HepG2 (cell line): ENCODE measurements at regions not wholly inside any gene's neighbourhood (a gene's known extent, or its start where the extent isn't known, plus 50 kb on each side); places are given as distances from the start of the nearest gene placed in this dataset.

Experiments
- CAMTA2 ChIP-seq: sonication (generic); formaldehyde crosslinking; IDR thresholded peaks from 2 replicates; pipeline ENCODE4 v1.4.0; 2020; ENCODE audit warnings: mild to moderate bottlenecking, missing genetic modification reagents, borderline replicate concordance
- GZF1 ChIP-seq: sonication (generic); formaldehyde crosslinking; IDR thresholded peaks from 2 replicates; pipeline ENCODE4 v1.5.1; 2020; ENCODE audit warnings: mild to moderate bottlenecking, missing genetic modification reagents
- HMG20A ChIP-seq: IDR thresholded peaks from 2 replicates; pipeline ENCODE4 v1.6.1; 2016; ENCODE audit warnings: borderline replicate concordance
- MAF1 ChIP-seq: sonication (generic); formaldehyde crosslinking; IDR thresholded peaks from 2 replicates; pipeline ENCODE4 v1.5.0; 2020; ENCODE audit warnings: missing genetic modification reagents, borderline replicate concordance
- MTF1 ChIP-seq: sonication (generic); formaldehyde crosslinking; IDR thresholded peaks from 2 replicates; pipeline ENCODE4 v1.5.0; 2020; ENCODE audit warnings: missing genetic modification reagents
- NCOA2 ChIP-seq: sonication (generic); formaldehyde crosslinking; IDR thresholded peaks from 2 replicates; pipeline ENCODE4 v1.8.0; 2022; ENCODE audit warnings: inconsistent platforms
- NCOA5 ChIP-seq: sonication (generic); formaldehyde crosslinking; IDR thresholded peaks from 2 replicates; pipeline ENCODE4 v1.4.0; 2020; ENCODE audit warnings: missing genetic modification reagents
- PCBP1 ChIP-seq: fragments of 200-400 bp; formaldehyde crosslinking; IDR thresholded peaks from 2 replicates; pipeline ENCODE4 v1.6.1; 2017; ENCODE audit warnings: mild to moderate bottlenecking, low read depth, low read length, borderline replicate concordance
- POLR2G ChIP-seq: fragments of 200-400 bp; formaldehyde crosslinking; IDR thresholded peaks from 2 replicates; pipeline ENCODE4 v1.6.1; 2018; ENCODE audit warnings: mild to moderate bottlenecking, low read depth, low read length, moderate library complexity
- RFXAP ChIP-seq: sonication (generic); formaldehyde crosslinking; IDR thresholded peaks from 2 replicates; pipeline ENCODE4 v1.4.0; 2020; ENCODE audit warnings: missing genetic modification reagents, borderline replicate concordance
- TF ChIP-seq, protein P1 (sequence below): sonication (generic); formaldehyde crosslinking; IDR thresholded peaks from 2 replicates; pipeline ENCODE4 v1.5.0; 2020; ENCODE audit warnings: mild to moderate bottlenecking, missing genetic modification reagents
- TF ChIP-seq, protein P2 (sequence below): sonication (generic); formaldehyde crosslinking; conservative IDR thresholded peaks from 2 replicates; pipeline ENCODE4 v1.8.0; 2022; ENCODE audit warnings: mild to moderate bottlenecking, moderate library complexity, missing genetic modification reagents
- TF ChIP-seq, protein P3 (sequence below): sonication (generic); formaldehyde crosslinking; IDR thresholded peaks from 2 replicates; pipeline ENCODE4 v1.4.0; 2020; ENCODE audit warnings: missing genetic modification reagents
- TF ChIP-seq, protein P4 (sequence below): sonication (generic); formaldehyde crosslinking; IDR thresholded peaks from 2 replicates; pipeline ENCODE4 v1.5.1; 2020; ENCODE audit warnings: missing genetic modification reagents, mild to moderate bottlenecking, borderline replicate concordance
- TF ChIP-seq, protein P5 (sequence below): sonication (generic); formaldehyde crosslinking; IDR thresholded peaks from 2 replicates; pipeline ENCODE4 v1.8.1; 2023; ENCODE audit warnings: mild to moderate bottlenecking, inconsistent platforms, moderate library complexity, missing genetic modification reagents, borderline replicate concordance
- TF ChIP-seq, protein P6 (sequence below): sonication (generic); formaldehyde crosslinking; IDR thresholded peaks from 2 replicates; pipeline ENCODE4 v1.5.1; 2020; ENCODE audit warnings: mild to moderate bottlenecking, moderate library complexity, missing genetic modification reagents
- TF ChIP-seq, protein P7 (sequence below): sonication (generic); formaldehyde crosslinking; conservative IDR thresholded peaks from 2 replicates; pipeline ENCODE4 v1.8.0; 2022; ENCODE audit warnings: low read depth, missing genetic modification reagents

DNA sequence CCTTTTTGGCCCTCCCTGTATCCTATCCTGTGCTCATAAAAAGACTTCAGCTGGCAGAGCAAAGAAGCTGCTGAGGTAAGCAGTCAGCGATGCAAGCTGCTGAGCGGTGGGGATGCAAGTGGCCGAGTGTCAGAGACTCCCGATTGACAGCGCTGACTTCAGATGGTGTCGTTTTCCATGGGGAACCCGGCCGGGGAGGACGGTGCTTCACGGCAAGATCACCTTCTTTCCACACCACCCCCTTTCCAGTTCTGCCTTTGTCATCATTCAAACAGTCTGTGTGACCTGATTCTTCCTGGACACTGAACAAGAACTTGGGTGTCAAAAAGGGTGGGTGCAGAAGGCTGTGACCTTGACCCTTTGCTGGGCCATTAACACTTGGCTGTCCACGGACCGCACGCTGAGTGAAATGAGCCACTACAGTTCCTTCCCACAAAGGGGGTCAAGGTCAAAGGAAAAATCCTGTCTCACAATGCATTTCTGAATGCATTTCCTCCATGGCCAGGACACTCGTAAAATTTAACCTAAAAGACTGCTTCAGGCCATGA lies 52.9 kb upstream of the UNC93A start (continued):
- TF ChIP-seq, protein P1, sequence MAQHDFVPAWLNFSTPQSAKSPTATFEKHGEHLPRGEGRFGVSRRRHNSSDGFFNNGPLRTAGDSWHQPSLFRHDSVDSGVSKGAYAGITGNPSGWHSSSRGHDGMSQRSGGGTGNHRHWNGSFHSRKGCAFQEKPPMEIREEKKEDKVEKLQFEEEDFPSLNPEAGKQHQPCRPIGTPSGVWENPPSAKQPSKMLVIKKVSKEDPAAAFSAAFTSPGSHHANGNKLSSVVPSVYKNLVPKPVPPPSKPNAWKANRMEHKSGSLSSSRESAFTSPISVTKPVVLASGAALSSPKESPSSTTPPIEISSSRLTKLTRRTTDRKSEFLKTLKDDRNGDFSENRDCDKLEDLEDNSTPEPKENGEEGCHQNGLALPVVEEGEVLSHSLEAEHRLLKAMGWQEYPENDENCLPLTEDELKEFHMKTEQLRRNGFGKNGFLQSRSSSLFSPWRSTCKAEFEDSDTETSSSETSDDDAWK (CRISPR knock-in tag) = no peak
- TF ChIP-seq RFXAP (no peak), NCOA2 (CRISPR knock-in tag) (peak; percentile 70), POLR2G (peak; percentile 21), NCOA5 (no peak), MTF1 (CRISPR knock-in tag) (no peak), MAF1 (CRISPR knock-in tag) (no peak), PCBP1 (no peak), CAMTA2 (0 out of 2 replicates have a peak, but pooled peaks have one; percentile 17), GZF1 (CRISPR knock-in tag) (no peak), HMG20A (CRISPR knock-in tag) (no peak; the same call in 1 of the 2 replicates)
- TF ChIP-seq, protein P2, sequence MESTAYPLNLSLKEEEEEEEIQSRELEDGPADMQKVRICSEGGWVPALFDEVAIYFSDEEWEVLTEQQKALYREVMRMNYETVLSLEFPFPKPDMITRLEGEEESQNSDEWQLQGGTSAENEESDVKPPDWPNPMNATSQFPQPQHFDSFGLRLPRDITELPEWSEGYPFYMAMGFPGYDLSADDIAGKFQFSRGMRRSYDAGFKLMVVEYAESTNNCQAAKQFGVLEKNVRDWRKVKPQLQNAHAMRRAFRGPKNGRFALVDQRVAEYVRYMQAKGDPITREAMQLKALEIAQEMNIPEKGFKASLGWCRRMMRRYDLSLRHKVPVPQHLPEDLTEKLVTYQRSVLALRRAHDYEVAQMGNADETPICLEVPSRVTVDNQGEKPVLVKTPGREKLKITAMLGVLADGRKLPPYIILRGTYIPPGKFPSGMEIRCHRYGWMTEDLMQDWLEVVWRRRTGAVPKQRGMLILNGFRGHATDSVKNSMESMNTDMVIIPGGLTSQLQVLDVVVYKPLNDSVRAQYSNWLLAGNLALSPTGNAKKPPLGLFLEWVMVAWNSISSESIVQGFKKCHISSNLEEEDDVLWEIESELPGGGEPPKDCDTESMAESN (CRISPR knock-in tag) = no peak
- TF ChIP-seq, protein P3, sequence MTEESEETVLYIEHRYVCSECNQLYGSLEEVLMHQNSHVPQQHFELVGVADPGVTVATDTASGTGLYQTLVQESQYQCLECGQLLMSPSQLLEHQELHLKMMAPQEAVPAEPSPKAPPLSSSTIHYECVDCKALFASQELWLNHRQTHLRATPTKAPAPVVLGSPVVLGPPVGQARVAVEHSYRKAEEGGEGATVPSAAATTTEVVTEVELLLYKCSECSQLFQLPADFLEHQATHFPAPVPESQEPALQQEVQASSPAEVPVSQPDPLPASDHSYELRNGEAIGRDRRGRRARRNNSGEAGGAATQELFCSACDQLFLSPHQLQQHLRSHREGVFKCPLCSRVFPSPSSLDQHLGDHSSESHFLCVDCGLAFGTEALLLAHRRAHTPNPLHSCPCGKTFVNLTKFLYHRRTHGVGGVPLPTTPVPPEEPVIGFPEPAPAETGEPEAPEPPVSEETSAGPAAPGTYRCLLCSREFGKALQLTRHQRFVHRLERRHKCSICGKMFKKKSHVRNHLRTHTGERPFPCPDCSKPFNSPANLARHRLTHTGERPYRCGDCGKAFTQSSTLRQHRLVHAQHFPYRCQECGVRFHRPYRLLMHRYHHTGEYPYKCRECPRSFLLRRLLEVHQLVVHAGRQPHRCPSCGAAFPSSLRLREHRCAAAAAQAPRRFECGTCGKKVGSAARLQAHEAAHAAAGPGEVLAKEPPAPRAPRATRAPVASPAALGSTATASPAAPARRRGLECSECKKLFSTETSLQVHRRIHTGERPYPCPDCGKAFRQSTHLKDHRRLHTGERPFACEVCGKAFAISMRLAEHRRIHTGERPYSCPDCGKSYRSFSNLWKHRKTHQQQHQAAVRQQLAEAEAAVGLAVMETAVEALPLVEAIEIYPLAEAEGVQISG (CRISPR knock-in tag) = no peak
- TF ChIP-seq, protein P4, sequence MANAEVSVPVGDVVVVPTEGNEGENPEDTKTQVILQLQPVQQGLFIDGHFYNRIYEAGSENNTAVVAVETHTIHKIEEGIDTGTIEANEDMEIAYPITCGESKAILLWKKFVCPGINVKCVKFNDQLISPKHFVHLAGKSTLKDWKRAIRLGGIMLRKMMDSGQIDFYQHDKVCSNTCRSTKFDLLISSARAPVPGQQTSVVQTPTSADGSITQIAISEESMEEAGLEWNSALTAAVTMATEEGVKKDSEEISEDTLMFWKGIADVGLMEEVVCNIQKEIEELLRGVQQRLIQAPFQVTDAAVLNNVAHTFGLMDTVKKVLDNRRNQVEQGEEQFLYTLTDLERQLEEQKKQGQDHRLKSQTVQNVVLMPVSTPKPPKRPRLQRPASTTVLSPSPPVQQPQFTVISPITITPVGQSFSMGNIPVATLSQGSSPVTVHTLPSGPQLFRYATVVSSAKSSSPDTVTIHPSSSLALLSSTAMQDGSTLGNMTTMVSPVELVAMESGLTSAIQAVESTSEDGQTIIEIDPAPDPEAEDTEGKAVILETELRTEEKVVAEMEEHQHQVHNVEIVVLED (CRISPR knock-in tag) = no peak; the same call in 1 of the 2 replicates
- TF ChIP-seq, protein P5, sequence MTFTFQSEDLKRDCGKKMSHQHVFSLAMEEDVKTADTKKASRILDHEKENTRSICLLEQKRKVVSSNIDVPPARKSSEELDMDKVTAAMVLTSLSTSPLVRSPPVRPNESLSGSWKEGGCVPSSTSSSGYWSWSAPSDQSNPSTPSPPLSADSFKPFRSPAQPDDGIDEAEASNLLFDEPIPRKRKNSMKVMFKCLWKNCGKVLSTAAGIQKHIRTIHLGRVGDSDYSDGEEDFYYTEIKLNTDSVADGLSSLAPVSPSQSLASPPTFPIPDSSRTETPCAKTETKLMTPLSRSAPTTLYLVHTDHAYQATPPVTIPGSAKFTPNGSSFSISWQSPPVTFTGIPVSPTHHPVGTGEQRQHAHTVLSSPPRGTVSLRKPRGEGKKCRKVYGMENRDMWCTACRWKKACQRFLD = no peak
- TF ChIP-seq, protein P6, sequence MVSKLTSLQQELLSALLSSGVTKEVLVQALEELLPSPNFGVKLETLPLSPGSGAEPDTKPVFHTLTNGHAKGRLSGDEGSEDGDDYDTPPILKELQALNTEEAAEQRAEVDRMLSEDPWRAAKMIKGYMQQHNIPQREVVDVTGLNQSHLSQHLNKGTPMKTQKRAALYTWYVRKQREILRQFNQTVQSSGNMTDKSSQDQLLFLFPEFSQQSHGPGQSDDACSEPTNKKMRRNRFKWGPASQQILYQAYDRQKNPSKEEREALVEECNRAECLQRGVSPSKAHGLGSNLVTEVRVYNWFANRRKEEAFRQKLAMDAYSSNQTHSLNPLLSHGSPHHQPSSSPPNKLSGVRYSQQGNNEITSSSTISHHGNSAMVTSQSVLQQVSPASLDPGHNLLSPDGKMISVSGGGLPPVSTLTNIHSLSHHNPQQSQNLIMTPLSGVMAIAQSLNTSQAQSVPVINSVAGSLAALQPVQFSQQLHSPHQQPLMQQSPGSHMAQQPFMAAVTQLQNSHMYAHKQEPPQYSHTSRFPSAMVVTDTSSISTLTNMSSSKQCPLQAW (CRISPR knock-in tag) = peak; percentile 65
- TF ChIP-seq, protein P7, sequence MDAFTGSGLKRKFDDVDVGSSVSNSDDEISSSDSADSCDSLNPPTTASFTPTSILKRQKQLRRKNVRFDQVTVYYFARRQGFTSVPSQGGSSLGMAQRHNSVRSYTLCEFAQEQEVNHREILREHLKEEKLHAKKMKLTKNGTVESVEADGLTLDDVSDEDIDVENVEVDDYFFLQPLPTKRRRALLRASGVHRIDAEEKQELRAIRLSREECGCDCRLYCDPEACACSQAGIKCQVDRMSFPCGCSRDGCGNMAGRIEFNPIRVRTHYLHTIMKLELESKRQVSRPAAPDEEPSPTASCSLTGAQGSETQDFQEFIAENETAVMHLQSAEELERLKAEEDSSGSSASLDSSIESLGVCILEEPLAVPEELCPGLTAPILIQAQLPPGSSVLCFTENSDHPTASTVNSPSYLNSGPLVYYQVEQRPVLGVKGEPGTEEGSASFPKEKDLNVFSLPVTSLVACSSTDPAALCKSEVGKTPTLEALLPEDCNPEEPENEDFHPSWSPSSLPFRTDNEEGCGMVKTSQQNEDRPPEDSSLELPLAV = no peak
